K562 (cell line): ENCODE measurements at regions not wholly inside any gene's neighbourhood (a gene's known extent, or its start where the extent isn't known, plus 50 kb on each side); places are given as distances from the start of the nearest gene placed in this dataset.

Experiments used
- BCOR ChIP-seq: fragments of 450-650 bp; IDR thresholded peaks from 2 replicates; pipeline ENCODE4 v1.6.1; 2016
- BRD9 ChIP-seq: fragments of 450-650 bp; IDR thresholded peaks from 2 replicates; pipeline ENCODE4 v1.6.1; 2018; ENCODE audit warnings: low read depth; ENCODE audit not compliant: partially characterized antibody
- DACH1 ChIP-seq: fragments of 450-650 bp; IDR thresholded peaks from 2 replicates; pipeline ENCODE4 v1.6.1; 2018; ENCODE audit not compliant: partially characterized antibody
- DPF2 ChIP-seq: fragments of 450-650 bp; IDR thresholded peaks from 2 replicates; pipeline ENCODE4 v1.6.1; 2016
- EHMT2 ChIP-seq: fragments of 450-650 bp; IDR thresholded peaks from 2 replicates; pipeline ENCODE4 v1.6.1; 2018; ENCODE audit warnings: antibody characterized with exemption
- HOXB6 ChIP-seq: fragments of 250-450 bp; sonication (Bioruptor Pico); IDR thresholded peaks from 2 replicates; pipeline ENCODE4 v1.5.1; 2022; ENCODE audit warnings: mild to moderate bottlenecking, borderline replicate concordance
- JUNB ChIP-seq: fragments of 450-650 bp; formaldehyde crosslinking; conservative IDR thresholded peaks from 2 replicates; pipeline ENCODE4 v1.4.0; 2020; ENCODE audit warnings: mild to moderate bottlenecking
- JUND ChIP-seq, 2 experiments: IDR thresholded peaks; 2 replicates in 1 of 2; 3 replicates in 1 of 2; pipeline ENCODE4 v1.6.1; 2011; ENCODE audit warnings: borderline replicate concordance in 2 of 2, low read depth in 2 of 2, low read length in 2 of 2, improper control_type of control experiment in 1 of 2, missing biosample characterization in 1 of 2, missing genetic modification characterization in 1 of 2, missing genetic modification reagents in 1 of 2
- NBN ChIP-seq: fragments of 450-650 bp; IDR thresholded peaks from 2 replicates; pipeline ENCODE4 v1.6.1; 2016; ENCODE audit warnings: low read depth, mild to moderate bottlenecking
- NONO ChIP-seq, 2 experiments: fragments of 200-400 bp in 1 of 2; fragments of 450-650 bp in 1 of 2; formaldehyde crosslinking in 1 of 2; IDR thresholded peaks; 2 replicates each; pipeline ENCODE4 v1.6.1; 2017; ENCODE audit warnings: low read depth in 2 of 2, mild to moderate bottlenecking in 2 of 2, moderate library complexity in 2 of 2, low read length in 1 of 2
- NR2C1 ChIP-seq, 2 experiments: fragments of 450-650 bp; IDR thresholded peaks; 2 replicates each; pipeline ENCODE4 v1.6.1; 2017; ENCODE audit warnings: mild to moderate bottlenecking in 2 of 2, antibody characterized with exemption in 1 of 2, inconsistent platforms in 1 of 2, missing compliant biosample characterization in 1 of 2, missing genetic modification characterization in 1 of 2
- POLR2AphosphoS5 ChIP-seq: IDR thresholded peaks from 2 replicates; pipeline ENCODE4 v1.6.1; 2011; ENCODE audit warnings: mild to moderate bottlenecking, low read depth, low read length, moderate library complexity; ENCODE audit not compliant: control insufficient read depth, insufficient read depth
- POLR2B ChIP-seq: fragments of 450-650 bp; IDR thresholded peaks from 2 replicates; pipeline ENCODE4 v1.6.1; 2018; ENCODE audit warnings: low read depth; ENCODE audit not compliant: partially characterized antibody
- RBM22 ChIP-seq: fragments of 200-400 bp; formaldehyde crosslinking; IDR thresholded peaks from 2 replicates; pipeline ENCODE4 v1.6.1; 2018; ENCODE audit warnings: low read length, low read depth; ENCODE audit not compliant: poor library complexity, severe bottlenecking
- RNF2 ChIP-seq: sonication (generic); IDR thresholded peaks from 2 replicates; pipeline ENCODE4 v1.6.1; 2016
- SIRT6 ChIP-seq: IDR thresholded peaks from one replicate; pipeline ENCODE4 v1.6.1; 2012; ENCODE audit warnings: low read depth, mild to moderate bottlenecking, control low read depth, inconsistent platforms, low read length, moderate library complexity
- SMARCA5 ChIP-seq: fragments of 450-650 bp; IDR thresholded peaks from 2 replicates; pipeline ENCODE4 v1.6.1; 2016
- SOX6 ChIP-seq: fragments of 450-650 bp; IDR thresholded peaks from 2 replicates; pipeline ENCODE4 v1.6.1; 2014; ENCODE audit warnings: mild to moderate bottlenecking
- SREBF2 ChIP-seq: sonication (generic); formaldehyde crosslinking; IDR thresholded peaks from 2 replicates; pipeline ENCODE4 v1.4.0; 2020; ENCODE audit warnings: mild to moderate bottlenecking, missing genetic modification reagents
- TAF1 ChIP-seq: IDR thresholded peaks from 2 replicates; pipeline ENCODE4 v1.6.1; 2011; ENCODE audit warnings: mild to moderate bottlenecking, low read length, moderate library complexity; ENCODE audit not compliant: insufficient read depth, control insufficient read depth, severe bottlenecking; ENCODE audit errors: extremely low read depth
- TGIF2 ChIP-seq: sonication (generic); formaldehyde crosslinking; IDR thresholded peaks from 2 replicates; pipeline ENCODE4 v1.8.1; 2022; ENCODE audit warnings: mild to moderate bottlenecking, missing genetic modification reagents, moderate library complexity
- WHSC1 ChIP-seq: IDR thresholded peaks from one replicate; pipeline ENCODE4 v1.6.1; 2012; ENCODE audit warnings: low read length, control low read depth, inconsistent platforms
- XRCC3 ChIP-seq: fragments of 450-650 bp; IDR thresholded peaks from 2 replicates; pipeline ENCODE4 v1.6.1; 2017; ENCODE audit warnings: mild to moderate bottlenecking, moderate library complexity
- ZFP1 ChIP-seq: fragments of 450-650 bp; formaldehyde crosslinking; IDR thresholded peaks from 2 replicates; pipeline ENCODE4 v1.4.0; 2020; ENCODE audit warnings: mild to moderate bottlenecking, mixed read lengths
- ZNF436 ChIP-seq: fragments of 250-450, 450-650 bp; sonication (Bioruptor Pico); formaldehyde crosslinking; IDR thresholded peaks from 2 replicates; pipeline ENCODE4 v1.7.0; 2020; ENCODE audit warnings: mild to moderate bottlenecking
- ZNF780A ChIP-seq: fragments of 250-450 bp; sonication (Bioruptor Pico); IDR thresholded peaks from 2 replicates; pipeline ENCODE4 v1.5.0; 2021; ENCODE audit warnings: mild to moderate bottlenecking
- TF ChIP-seq, protein P1 (sequence below): fragments of 250-450 bp; sonication (Bioruptor Pico); IDR thresholded peaks from 2 replicates; pipeline ENCODE4 v1.8.0; 2021; ENCODE audit warnings: moderate library complexity, mild to moderate bottlenecking, inconsistent platforms
- TF ChIP-seq, protein P2 (sequence below): fragments of 200-800 bp; sonication (Bioruptor generic); IDR thresholded peaks from 2 replicates; pipeline ENCODE4 v1.6.1; 2016; ENCODE audit warnings: missing genetic modification characterization, missing compliant biosample characterization

DNA sequence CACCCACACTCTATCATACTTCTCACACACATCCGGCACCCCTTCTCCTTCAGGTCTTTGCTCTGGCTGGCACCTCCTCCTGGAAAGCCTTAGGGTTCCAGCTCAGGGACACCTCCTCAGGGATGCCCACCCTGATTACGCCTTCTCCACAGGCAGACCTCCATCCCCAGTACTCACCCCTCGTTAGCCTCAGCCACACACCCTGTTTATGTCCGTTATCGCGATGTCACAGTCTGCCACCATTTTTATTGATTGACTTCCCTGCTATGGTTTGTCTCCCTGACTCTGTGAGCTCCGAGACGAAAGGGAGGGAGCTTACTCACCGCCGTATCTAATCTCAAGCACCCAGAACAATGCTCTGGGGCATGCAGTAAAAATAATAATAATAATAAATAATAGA, 191.7 kb upstream of the LHX5 start (continued):
- TF ChIP-seq POLR2B (no peak), EHMT2 (peak; percentile 34; the same call in 1 of the 2 replicates), JUNB (CRISPR knock-in tag) (no peak), HOXB6 (CRISPR knock-in tag) (no peak), RNF2 (no peak), SREBF2 (CRISPR knock-in tag) (no peak), ZNF780A (CRISPR knock-in tag) (no peak), WHSC1 (no peak), NBN (0 out of 2 replicates have a peak, but pooled peaks have one; percentile 18), DPF2 (peak; percentile 89), NR2C1 (IDR thresholded peaks at IDR 0.05) (no peak), NR2C1 (tag; IDR thresholded peaks at IDR 0.05) (no peak), JUND (IDR thresholded peaks at IDR 0.05; ENCODE audit: borderline replicate concordance, low read depth, low read length) (peak; percentile 49), JUND (tag; IDR thresholded peaks at IDR 0.05; ENCODE audit: borderline replicate concordance, low read depth, low read length) (peak; percentile 15; the same call in 1 of the 3 replicates), BCOR (peak; percentile 97), RBM22 (no peak), ZFP1 (CRISPR knock-in tag) (no peak), ZNF436 (CRISPR knock-in tag) (peak; percentile 98), SIRT6 (no peak), XRCC3 (no peak), DACH1 (peak; percentile 68), TGIF2 (no peak), SMARCA5 (peak; percentile 98), TAF1 (no peak), SOX6 (peak; percentile 81), BRD9 (no peak), POLR2AphosphoS5 (peak; percentile 49; the same call in 1 of the 2 replicates), NONO (IDR thresholded peaks at IDR 0.05; ENCODE audit: low read depth in 2 of 2, low read length in 1 of 2) (no peak)
- TF ChIP-seq, protein P1, sequence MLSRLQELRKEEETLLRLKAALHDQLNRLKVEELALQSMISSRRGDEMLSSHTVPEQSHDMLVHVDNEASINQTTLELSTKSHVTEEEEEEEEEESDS (CRISPR knock-in tag), result no peak
- TF ChIP-seq, protein P2, sequence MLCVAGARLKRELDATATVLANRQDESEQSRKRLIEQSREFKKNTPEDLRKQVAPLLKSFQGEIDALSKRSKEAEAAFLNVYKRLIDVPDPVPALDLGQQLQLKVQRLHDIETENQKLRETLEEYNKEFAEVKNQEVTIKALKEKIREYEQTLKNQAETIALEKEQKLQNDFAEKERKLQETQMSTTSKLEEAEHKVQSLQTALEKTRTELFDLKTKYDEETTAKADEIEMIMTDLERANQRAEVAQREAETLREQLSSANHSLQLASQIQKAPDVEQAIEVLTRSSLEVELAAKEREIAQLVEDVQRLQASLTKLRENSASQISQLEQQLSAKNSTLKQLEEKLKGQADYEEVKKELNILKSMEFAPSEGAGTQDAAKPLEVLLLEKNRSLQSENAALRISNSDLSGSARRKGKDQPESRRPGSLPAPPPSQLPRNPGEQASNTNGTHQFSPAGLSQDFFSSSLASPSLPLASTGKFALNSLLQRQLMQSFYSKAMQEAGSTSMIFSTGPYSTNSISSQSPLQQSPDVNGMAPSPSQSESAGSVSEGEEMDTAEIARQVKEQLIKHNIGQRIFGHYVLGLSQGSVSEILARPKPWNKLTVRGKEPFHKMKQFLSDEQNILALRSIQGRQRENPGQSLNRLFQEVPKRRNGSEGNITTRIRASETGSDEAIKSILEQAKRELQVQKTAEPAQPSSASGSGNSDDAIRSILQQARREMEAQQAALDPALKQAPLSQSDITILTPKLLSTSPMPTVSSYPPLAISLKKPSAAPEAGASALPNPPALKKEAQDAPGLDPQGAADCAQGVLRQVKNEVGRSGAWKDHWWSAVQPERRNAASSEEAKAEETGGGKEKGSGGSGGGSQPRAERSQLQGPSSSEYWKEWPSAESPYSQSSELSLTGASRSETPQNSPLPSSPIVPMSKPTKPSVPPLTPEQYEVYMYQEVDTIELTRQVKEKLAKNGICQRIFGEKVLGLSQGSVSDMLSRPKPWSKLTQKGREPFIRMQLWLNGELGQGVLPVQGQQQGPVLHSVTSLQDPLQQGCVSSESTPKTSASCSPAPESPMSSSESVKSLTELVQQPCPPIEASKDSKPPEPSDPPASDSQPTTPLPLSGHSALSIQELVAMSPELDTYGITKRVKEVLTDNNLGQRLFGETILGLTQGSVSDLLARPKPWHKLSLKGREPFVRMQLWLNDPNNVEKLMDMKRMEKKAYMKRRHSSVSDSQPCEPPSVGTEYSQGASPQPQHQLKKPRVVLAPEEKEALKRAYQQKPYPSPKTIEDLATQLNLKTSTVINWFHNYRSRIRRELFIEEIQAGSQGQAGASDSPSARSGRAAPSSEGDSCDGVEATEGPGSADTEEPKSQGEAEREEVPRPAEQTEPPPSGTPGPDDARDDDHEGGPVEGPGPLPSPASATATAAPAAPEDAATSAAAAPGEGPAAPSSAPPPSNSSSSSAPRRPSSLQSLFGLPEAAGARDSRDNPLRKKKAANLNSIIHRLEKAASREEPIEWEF, result no peak
